Nephron progenitor cell (in vitro differentiated cells): ENCODE measurements at regions not wholly inside any gene's neighbourhood (a gene's known extent, or its start where the extent isn't known, plus 50 kb on each side); places are given as distances from the start of the nearest gene placed in this dataset.

Experiments used
- DNase-seq: peaks from one replicate; pipeline ENCODE4 v3.0.0; 2021
- H3K27ac Mint-ChIP-seq: 2 replicates; pipeline ENCODE4 v1.8.0; 2021; ENCODE audit warnings: mild to moderate bottlenecking, moderate library complexity, mixed read lengths
- H3K27me3 Mint-ChIP-seq: 2 replicates; pipeline ENCODE4 v1.8.0; 2021; ENCODE audit warnings: mild to moderate bottlenecking, low read depth, mixed read lengths; ENCODE audit not compliant: poor library complexity
- H3K36me3 Mint-ChIP-seq: 2 replicates; pipeline ENCODE4 v1.8.0; 2021; ENCODE audit warnings: low read depth, mixed read lengths
- H3K4me1 Mint-ChIP-seq: 2 replicates; pipeline ENCODE4 v1.8.0; 2021; ENCODE audit warnings: mixed read lengths
- H3K4me3 Mint-ChIP-seq: 2 replicates; pipeline ENCODE4 v1.8.0; 2021; ENCODE audit warnings: mild to moderate bottlenecking, moderate library complexity, mixed read lengths
- H3K9me3 Mint-ChIP-seq: 2 replicates; pipeline ENCODE4 v1.8.0; 2021; ENCODE audit warnings: mild to moderate bottlenecking, moderate library complexity, mixed read lengths
- CTCF ChIP-seq: fragments of 200-600 bp; sonication (generic); IDR thresholded peaks from 2 replicates; pipeline ENCODE4 v1.5.0; 2021; ENCODE audit warnings: antibody characterized with exemption

- DNase-seq: no peak
- Mint-ChIP-seq H3K4me1 (peaks cover 13% of the 10 kb centered on the region), H3K9me3 (peaks cover 17% of the 10 kb centered on the region), H3K4me3 (no peak overlapping the region), H3K27me3 (peaks cover 17% of the 10 kb centered on the region), H3K36me3 (no peaks in the 10 kb centered on the region), H3K27ac (no peak overlapping the region)
- TF ChIP-seq CTCF: no peak
Observed at GRCh38 chr10:130432850-130433249, 296.7 kb downstream of the GLRX3 start.

- Mint-ChIP-seq H3K9me3 (peaks cover 17% of the 10 kb centered on the region), H3K36me3 (no peaks in the 10 kb centered on the region), H3K27ac (no peak overlapping the region), H3K4me3 (no peak overlapping the region), H3K27me3 (peaks cover 23% of the 10 kb centered on the region), H3K4me1 (peaks cover 13% of the 10 kb centered on the region)
- no peak for DNase-seq
- no peak for TF ChIP-seq CTCF
Observed at GRCh38 chr10:130434446-130435385, 298.5 kb downstream of the GLRX3 start.

GRCh38 chr10:130435961-130436360 is 299.8 kb downstream of the GLRX3 start:
- no peak for DNase-seq
- peaks cover 27% of the 10 kb centered on the region for H3K27me3 Mint-ChIP-seq
- no peak overlapping the region for H3K4me3 Mint-ChIP-seq
- H3K9me3 Mint-ChIP-seq: peaks cover 17% of the 10 kb centered on the region
- no peak overlapping the region for H3K27ac Mint-ChIP-seq
- H3K4me1 Mint-ChIP-seq: peaks cover 17% of the 10 kb centered on the region
- no peak for TF ChIP-seq CTCF
- H3K36me3 Mint-ChIP-seq: no peaks in the 10 kb centered on the region

- H3K9me3 Mint-ChIP-seq: peaks cover 13% of the 10 kb centered on the region
- no peak for TF ChIP-seq CTCF
Observed at GRCh38 chr10:130438861-130439260, 302.7 kb downstream of the GLRX3 start.

GRCh38 chr10:130439766-130440165 is 303.6 kb downstream of the GLRX3 start:
- TF ChIP-seq CTCF: no peak
- no peaks in the 10 kb centered on the region for H3K36me3 Mint-ChIP-seq
- no peak for DNase-seq
- H3K27me3 Mint-ChIP-seq: peaks cover 25% of the 10 kb centered on the region
- peaks cover 36% of the 10 kb centered on the region for H3K4me1 Mint-ChIP-seq
- H3K9me3 Mint-ChIP-seq: peaks cover 9% of the 10 kb centered on the region
- no peak overlapping the region for H3K27ac Mint-ChIP-seq
- H3K4me3 Mint-ChIP-seq: no peak overlapping the region

More at GRCh38 chr10:130438861-130439260, 302.7 kb downstream of the GLRX3 start:
- no peak overlapping the region for H3K27ac Mint-ChIP-seq
- no peak overlapping the region for H3K4me3 Mint-ChIP-seq
- H3K27me3 Mint-ChIP-seq: peaks cover 32% of the 10 kb centered on the region
- no peak for DNase-seq
- no peaks in the 10 kb centered on the region for H3K36me3 Mint-ChIP-seq
- H3K4me1 Mint-ChIP-seq: peaks cover 34% of the 10 kb centered on the region

GRCh38 chr10:130440494-130440893 is 304.3 kb downstream of the GLRX3 start:
- no peak overlapping the region for H3K27ac Mint-ChIP-seq
- H3K4me3 Mint-ChIP-seq: no peak overlapping the region
- DNase-seq: no peak
- H3K4me1 Mint-ChIP-seq: peaks cover 36% of the 10 kb centered on the region
- TF ChIP-seq CTCF: no peak
- peaks cover 9% of the 10 kb centered on the region for H3K9me3 Mint-ChIP-seq
- H3K36me3 Mint-ChIP-seq: no peaks in the 10 kb centered on the region
- H3K27me3 Mint-ChIP-seq: peaks cover 24% of the 10 kb centered on the region
